ENCODE measurements at regions not wholly inside any gene's neighbourhood (a gene's known extent, or its start where the extent isn't known, plus 50 kb on each side); places are given as distances from the start of the nearest gene placed in this dataset.

DNA sequence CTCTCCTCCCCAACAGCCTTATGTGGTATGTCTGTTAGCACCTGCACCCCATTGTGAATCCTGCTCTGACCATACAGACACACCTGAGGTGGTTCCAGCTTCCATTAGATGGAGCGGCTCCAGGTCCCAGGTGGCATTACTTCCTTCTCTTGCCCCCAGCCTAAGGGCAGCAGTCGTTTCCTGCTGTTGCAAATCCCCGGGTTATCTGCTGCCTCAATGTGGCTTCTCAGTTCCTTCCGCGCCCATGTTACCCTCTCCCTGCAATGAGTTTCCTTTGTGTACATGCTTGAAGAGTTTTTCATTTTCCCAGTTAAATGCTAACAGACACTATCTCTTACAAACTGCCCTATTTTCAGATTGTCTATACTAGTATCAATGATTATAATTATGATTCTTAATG lies 62.8 kb upstream of the PRKCQ start:
- H3F3A ChIP-seq (ENCODE audit: low read depth), result peaks cover 8% of the 10 kb centered on the region; the same call in 1 of the 2 replicates
- H3K27me3 ChIP-seq (ENCODE audit: insufficient read depth, low read length, poor library complexity, severe bottlenecking), result no peaks in the 10 kb centered on the region
- H3K4me1 ChIP-seq (ENCODE audit: insufficient read depth, low read length, poor library complexity, severe bottlenecking), result peaks cover 31% of the 10 kb centered on the region
- H4K20me1 ChIP-seq (ENCODE audit: insufficient read depth, low read length, poor library complexity, severe bottlenecking), result no peaks in the 10 kb centered on the region
- no peaks in the 10 kb centered on the region for H3K9me3 ChIP-seq (ENCODE audit: insufficient read depth, low read depth, low read length)
- no peaks in the 10 kb centered on the region for H3K9me2 ChIP-seq (replicated peaks; ENCODE audit: low read depth, low read length)
- TF ChIP-seq, protein P1, sequence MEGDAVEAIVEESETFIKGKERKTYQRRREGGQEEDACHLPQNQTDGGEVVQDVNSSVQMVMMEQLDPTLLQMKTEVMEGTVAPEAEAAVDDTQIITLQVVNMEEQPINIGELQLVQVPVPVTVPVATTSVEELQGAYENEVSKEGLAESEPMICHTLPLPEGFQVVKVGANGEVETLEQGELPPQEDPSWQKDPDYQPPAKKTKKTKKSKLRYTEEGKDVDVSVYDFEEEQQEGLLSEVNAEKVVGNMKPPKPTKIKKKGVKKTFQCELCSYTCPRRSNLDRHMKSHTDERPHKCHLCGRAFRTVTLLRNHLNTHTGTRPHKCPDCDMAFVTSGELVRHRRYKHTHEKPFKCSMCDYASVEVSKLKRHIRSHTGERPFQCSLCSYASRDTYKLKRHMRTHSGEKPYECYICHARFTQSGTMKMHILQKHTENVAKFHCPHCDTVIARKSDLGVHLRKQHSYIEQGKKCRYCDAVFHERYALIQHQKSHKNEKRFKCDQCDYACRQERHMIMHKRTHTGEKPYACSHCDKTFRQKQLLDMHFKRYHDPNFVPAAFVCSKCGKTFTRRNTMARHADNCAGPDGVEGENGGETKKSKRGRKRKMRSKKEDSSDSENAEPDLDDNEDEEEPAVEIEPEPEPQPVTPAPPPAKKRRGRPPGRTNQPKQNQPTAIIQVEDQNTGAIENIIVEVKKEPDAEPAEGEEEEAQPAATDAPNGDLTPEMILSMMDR (conservative IDR thresholded peaks at IDR 0.05; ENCODE audit: low read length), result no peak
- no peak for TF ChIP-seq EZH2phosphoT487 (IDR thresholded peaks at IDR 0.05; ENCODE audit: borderline replicate concordance)
- no peaks in the 10 kb centered on the region for H3K79me2 ChIP-seq (ENCODE audit: insufficient read depth, low read length)
- H2AFZ ChIP-seq (ENCODE audit: low read length), result peak overlapping the region; percentile 3; the same call in 1 of the 2 replicates
- peak overlapping the region; percentile 40 for H3K4me3 ChIP-seq (ENCODE audit: low read length, poor library complexity, severe bottlenecking)
- peak overlapping the region; percentile 62 for H3K4me2 ChIP-seq (ENCODE audit: low read depth, low read length, poor library complexity, severe bottlenecking)
- H3K9ac ChIP-seq (ENCODE audit: low read depth, low read length, poor library complexity, severe bottlenecking), result peak overlapping the region; percentile 55
- H3K36me3 ChIP-seq (ENCODE audit: insufficient read depth, low read length), result no peaks in the 10 kb centered on the region

DNA sequence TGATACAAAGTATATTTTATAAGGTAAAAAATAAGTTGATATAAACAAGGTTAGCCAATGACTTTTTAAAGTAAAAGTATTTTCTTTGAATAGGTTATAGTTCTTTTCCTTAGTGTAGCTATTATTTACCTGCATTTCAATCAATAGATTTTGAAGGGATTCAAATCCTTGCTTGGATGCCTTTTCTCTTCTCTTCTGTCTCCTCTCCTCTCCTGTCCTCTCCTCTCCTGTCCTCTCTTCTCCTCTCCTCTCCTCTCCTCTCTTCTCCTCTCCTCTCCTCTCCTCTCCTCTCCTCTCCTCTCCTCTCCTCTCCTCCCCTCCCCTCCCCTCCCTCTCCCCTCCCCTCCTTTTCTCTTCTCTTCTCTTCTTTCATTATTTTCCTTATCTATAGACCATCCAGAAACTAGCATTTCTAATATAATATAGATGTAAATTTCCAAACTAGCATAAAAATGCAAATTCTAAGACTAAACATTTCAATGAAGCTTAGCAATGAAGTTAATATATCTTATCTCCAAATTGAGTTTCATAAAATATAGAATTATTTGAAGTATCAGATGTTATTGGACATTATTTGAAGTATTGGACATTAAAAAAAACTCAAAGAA lies 60.5 kb upstream of the PRKCQ start:
- Histone ChIP-seq H3K9me3 (ENCODE audit: insufficient read depth, low read depth, low read length) (no peaks in the 10 kb centered on the region), H3K9ac (ENCODE audit: low read depth, low read length, poor library complexity, severe bottlenecking) (no peak overlapping the region), H3K27me3 (ENCODE audit: insufficient read depth, low read length, poor library complexity, severe bottlenecking) (no peaks in the 10 kb centered on the region), H3F3A (ENCODE audit: low read depth) (peaks cover 8% of the 10 kb centered on the region; the same call in 1 of the 2 replicates), H3K4me2 (ENCODE audit: low read depth, low read length, poor library complexity, severe bottlenecking) (no peak overlapping the region), H3K4me1 (ENCODE audit: insufficient read depth, low read length, poor library complexity, severe bottlenecking) (peaks cover 44% of the 10 kb centered on the region), H3K79me2 (ENCODE audit: insufficient read depth, low read length) (no peaks in the 10 kb centered on the region), H3K36me3 (ENCODE audit: insufficient read depth, low read length) (no peaks in the 10 kb centered on the region), H3K9me2 (replicated peaks; ENCODE audit: low read depth, low read length) (no peaks in the 10 kb centered on the region), H3K4me3 (ENCODE audit: low read length, poor library complexity, severe bottlenecking) (no peak overlapping the region), H4K20me1 (ENCODE audit: insufficient read depth, low read length, poor library complexity, severe bottlenecking) (no peaks in the 10 kb centered on the region), H2AFZ (ENCODE audit: low read length) (no peak overlapping the region)
- TF ChIP-seq, protein P1 (conservative IDR thresholded peaks at IDR 0.05; ENCODE audit: low read length), result no peak
- no peak for TF ChIP-seq EZH2phosphoT487 (IDR thresholded peaks at IDR 0.05; ENCODE audit: borderline replicate concordance)

DNA sequence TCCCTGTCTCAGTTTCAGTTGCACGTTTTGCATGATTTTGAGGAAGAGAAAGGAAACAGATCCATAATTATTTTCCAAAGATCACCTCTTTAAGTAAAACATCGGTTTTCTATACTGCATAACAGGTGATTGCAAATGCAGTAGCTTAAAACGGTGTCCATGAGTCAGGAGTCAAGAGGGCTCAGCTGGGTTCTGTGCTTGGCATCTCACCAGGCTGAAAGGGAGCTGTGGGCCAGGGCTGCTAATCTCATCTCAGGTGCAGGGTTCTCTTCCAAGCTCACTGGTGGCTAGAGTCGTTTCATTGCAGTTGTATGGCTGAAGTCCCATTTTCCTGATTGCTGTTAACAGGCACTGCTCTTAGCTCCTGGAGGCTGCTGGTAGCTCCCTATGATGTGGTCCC lies 57.0 kb upstream of the PRKCQ start:
- Histone ChIP-seq H3K36me3 (ENCODE audit: insufficient read depth, low read length) (no peaks in the 10 kb centered on the region), H3K9me3 (ENCODE audit: insufficient read depth, low read depth, low read length) (no peaks in the 10 kb centered on the region), H3K9me2 (replicated peaks; ENCODE audit: low read depth, low read length) (no peaks in the 10 kb centered on the region), H3K9ac (ENCODE audit: low read depth, low read length, poor library complexity, severe bottlenecking) (no peak overlapping the region), H2AFZ (ENCODE audit: low read length) (peak overlapping the region; percentile 8; the same call in 1 of the 2 replicates), H3K4me3 (ENCODE audit: low read length, poor library complexity, severe bottlenecking) (no peak overlapping the region), H4K20me1 (ENCODE audit: insufficient read depth, low read length, poor library complexity, severe bottlenecking) (no peaks in the 10 kb centered on the region), H3K4me2 (ENCODE audit: low read depth, low read length, poor library complexity, severe bottlenecking) (no peak overlapping the region), H3F3A (ENCODE audit: low read depth) (peaks cover 4% of the 10 kb centered on the region; the same call in 1 of the 2 replicates), H3K4me1 (ENCODE audit: insufficient read depth, low read length, poor library complexity, severe bottlenecking) (peaks cover 16% of the 10 kb centered on the region), H3K79me2 (ENCODE audit: insufficient read depth, low read length) (no peaks in the 10 kb centered on the region), H3K27me3 (ENCODE audit: insufficient read depth, low read length, poor library complexity, severe bottlenecking) (no peaks in the 10 kb centered on the region)
- TF ChIP-seq, protein P1 (conservative IDR thresholded peaks at IDR 0.05; ENCODE audit: low read length), result no peak
- TF ChIP-seq EZH2phosphoT487 (IDR thresholded peaks at IDR 0.05; ENCODE audit: borderline replicate concordance), result no peak

Measured in Loucy (cell line).